ENCODE measurements at regions not wholly inside any gene's neighbourhood (a gene's known extent, or its start where the extent isn't known, plus 50 kb on each side); places are given as distances from the start of the nearest gene placed in this dataset.
"Not testable (repeated sequence)": the region's sequence is repeated elsewhere in the genome, so short reads cannot be mapped to it uniquely, and the experiment has no call there.

DNA sequence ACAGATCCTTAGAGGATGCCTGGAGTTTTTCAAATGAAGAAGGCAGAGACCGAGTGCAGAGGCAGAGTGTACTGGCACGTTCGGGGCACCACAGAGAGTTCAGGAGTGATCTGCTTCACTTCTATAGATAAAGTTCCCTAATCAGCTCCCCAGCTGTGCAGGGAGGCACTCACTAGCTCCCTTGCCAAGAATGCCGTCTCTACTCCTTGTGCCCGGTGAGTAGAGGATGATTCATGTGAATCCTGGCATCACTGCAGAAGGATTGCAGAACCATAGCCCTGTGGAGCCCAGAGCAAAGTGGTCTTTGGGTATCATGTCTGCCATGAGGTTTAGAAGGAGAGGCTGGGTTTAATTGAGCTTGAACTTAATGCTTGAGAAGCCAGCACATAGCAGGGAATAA, 510.1 kb upstream of the RAB6C start:
- no peak for DNase-seq

DNA sequence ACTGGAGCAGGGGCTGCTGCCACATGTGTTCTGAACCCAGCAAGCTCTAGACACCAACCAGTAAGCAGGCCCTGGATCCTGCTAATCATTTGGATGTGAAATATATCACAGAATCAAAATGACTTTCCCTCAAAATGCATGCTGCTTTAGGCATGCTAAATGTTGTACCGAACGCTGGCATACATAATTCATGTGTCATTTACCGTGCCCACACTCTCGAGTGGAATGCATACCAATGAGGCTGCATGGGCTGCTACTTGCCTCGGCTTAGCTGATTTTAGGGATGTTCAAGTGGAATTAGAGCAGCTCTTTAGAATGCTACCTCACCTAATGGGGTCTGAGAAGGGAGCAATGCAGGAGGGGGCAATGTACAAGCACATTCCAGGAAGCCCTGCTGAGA, 509.6 kb upstream of the RAB6C start:
- DNase-seq, result no peak

DNA sequence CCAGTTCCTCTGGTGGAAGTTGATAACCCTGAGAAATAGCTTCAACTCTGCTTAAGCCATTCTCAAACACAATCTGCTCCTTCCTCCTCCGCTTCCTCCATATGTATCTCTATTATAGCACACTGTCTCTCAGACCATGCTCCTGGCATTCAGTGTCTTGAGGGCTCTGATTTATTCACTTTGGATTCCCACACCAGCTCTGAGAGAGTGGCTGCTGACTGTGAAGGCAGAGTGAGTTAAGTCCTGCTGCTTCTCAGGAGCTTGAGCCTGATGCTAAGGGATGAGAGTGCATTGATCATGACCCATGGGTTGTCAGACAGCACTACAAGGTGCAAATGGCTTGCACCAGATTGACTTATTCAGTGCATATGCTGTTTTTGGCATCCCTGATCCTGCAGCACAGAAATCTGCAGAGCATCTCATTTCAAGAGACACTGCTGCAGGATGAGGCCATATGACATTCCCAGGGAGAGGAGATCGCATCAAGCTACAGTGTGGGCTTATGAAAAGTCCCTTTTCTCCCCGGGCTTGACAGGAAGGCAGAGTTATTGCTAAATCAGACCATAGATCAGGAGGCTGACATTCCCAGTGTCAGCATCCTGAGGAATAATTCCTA, 500.5 kb upstream of the RAB6C start:
- no peak for DNase-seq

DNA sequence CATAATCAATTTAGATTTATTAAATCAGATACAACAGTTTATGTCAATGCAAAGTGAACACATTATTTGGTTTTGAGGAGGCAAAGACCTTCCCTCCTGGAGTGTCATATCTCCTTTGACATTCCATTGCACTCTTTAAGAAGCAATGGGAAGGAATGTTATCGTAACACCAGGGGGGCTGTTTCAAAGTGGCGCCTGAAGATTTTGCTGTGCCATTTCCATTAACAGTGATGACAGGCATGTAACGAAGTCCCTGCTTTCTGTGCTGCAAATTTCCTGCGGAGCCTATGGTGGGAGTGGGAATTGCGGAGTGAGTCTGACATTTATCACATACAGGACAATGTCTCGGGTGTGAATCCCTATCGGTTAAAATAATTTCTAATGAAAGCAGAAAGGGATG, 499.6 kb upstream of the RAB6C start:
- DNase-seq, result no peak

DNA sequence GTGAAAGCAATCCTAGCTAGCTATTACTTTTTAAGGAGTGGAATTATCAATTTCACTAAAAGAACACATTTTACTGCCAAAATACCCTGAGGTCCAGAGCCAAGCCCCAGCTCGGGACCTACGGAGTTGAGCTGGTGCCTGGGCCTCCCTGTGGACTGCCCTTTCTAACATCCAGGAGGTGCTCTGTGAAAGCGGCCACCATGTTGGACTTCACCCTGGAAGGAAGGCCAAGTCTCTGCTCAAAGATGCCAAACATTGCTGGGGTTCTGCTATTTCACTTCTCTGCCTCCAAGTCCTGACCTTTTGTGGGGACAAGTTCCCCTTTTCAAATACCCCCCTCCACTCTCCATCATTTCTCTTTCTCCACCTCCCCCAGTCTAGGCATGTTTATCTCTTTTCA, 498.7 kb upstream of the RAB6C start:
- DNase-seq, result no peak

DNA sequence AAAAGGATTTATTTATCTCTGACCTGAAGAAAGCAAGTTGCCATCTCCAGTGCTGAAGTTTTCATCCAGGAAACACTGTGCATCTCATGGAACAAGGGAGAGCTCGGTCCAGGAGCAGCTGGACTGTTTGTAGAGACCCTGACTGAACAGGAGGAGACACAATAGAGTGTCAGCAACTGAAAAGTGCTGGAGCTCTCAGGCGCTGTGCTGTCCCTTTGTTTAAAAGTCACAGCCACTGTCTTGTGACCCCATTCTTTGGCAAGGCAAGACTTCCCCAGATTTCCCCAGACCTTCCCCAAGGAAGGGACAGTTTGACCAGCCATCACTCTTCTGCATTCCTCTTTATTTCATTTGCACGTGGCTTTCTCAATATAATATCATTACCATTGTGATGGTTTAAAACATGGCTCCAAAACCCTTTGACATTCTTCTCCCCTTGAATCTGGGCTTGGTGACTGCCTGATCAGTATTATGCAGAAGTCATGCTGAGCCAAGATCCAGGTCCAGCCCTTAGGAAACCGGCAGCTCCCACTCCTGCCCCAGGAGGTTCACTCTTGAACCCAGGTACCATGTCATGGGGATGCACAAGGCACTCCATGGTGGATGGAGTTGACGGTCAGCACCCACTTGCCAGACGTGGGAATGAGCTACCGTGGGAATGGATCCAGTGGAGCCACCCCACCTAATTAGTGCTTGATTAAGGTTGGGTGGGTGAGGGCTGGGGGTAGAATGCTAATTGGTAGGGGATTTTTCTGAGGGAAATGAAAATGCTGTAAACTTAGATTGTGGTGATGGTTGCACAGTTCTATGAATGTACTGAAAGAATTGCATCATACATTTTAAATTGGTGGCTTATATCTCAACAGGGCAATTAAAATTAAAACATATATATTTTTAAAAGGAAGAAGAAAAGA, 497.9 kb upstream of the RAB6C start:
- no peak for DNase-seq

DNA sequence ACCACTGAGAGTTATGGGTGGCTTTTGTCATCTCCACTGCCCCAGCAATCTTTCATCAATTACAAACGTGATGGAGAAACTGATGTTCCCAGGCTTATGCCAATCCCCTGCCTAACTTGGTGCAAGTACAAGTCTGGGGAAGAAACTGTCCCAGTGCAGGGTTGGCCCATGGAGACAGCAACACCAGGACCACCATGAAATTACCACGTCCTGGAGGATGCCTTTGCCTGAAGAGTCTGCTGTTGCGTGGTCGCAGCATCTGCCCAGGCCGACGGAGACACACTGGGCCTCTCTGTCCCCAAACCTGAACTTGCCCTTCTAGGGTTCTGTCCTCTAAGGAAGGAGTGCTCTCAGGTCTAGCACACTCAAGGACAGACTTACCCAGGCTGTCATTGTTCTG, 496.8 kb upstream of the RAB6C start:
- DNase-seq, result no peak

DNA sequence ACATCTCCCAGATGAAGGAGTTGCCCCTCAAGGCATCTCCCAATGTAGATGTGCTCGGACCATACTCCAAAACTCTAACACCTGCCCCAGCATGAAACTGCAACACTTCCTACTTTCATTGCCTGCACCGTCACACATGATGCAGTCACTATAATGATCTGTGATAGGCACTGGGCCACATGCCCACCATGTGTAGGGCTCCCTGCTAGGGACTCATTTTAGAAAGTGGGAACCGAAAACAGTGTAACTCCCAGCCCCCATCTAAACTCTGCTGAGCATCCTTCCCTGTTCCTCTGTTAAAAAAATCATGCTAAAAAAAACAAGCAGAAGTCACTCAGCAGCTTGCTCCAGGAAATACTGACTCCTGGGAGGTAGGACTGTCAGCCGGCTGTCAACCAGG, 496.1 kb upstream of the RAB6C start:
- peak; percentile 9 for DNase-seq

DNA sequence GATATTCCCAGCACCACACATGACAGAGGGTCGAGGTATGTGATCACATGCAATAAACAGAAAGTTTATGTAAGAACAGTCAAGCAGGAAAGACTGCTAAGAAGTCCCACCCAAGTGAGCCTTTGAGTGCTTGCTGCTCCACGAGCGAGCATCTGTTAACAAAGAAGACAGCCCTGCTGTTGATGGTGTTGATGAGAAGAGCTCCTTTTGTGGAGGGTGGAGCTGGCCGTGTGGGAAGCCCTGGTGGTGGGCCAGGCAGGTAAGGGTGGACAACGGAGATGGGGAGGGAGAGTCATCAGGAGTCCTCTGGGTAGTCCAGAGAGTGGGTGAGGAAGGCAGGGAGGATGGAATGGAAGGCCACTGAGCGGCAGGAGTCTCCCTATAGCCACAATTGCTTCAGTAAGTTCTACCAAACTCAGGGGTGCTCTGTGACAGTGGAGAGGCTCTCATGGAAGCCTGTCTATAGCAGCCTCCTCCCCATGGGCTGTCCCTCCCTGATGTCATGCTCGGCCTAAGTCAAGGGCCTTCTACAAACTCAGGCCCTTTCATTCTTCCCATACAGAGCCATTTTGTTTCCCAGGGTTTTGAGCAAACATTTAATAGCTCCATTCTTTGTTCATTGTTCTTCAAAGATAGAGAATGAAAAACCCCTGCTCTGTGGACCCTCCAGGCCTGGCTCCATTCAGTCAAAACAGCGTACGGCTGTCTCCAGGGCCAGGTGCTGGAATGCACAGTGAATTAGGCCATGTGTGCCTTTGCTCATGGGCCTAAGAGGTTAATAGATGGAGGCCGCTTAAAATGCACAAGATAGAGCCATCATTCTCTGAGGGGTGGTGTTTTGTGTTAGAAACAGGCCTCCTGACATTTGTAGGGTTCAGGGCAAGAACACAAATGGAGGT, 494.2 kb upstream of the RAB6C start:
- no peak for DNase-seq

DNA sequence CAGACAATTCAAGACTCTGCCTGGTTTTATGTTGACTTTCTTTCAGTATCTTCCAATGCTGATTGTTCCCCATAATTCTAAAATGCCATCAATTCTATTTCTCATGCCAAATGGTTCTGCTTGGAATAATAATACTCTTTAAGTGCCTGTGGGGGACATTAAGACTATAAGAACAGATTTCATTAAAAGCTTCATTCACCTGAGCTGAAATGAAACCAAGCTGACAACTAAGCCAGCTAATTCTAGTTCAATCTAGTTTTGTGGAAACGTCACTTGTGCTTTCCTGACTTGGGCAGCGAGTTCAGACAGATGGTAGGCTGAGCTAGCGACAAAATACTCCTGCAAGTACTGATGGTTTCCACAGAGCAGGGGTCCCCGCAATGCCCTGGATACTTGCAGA, 491.1 kb upstream of the RAB6C start:
- no peak for DNase-seq

DNA sequence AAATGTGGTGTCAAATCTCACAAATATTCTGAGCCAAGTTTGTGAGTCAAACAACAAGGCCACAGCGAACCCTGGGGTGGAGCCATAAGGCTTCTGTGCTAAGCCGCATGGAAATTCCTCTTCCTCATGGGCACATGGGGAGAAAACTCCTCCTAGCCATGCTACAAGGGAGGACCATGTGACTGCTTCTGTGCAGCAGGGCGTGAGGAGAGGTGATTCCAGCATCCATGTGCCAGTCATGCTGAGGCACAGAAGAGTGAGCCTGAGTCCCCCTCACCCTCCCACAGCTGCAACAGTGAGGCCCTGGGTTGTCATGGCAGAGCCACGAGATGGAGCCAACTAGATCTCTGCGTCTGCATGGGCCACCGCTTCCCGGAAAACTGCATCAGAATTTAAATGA, 488.8 kb upstream of the RAB6C start:
- no peak for DNase-seq

DNA sequence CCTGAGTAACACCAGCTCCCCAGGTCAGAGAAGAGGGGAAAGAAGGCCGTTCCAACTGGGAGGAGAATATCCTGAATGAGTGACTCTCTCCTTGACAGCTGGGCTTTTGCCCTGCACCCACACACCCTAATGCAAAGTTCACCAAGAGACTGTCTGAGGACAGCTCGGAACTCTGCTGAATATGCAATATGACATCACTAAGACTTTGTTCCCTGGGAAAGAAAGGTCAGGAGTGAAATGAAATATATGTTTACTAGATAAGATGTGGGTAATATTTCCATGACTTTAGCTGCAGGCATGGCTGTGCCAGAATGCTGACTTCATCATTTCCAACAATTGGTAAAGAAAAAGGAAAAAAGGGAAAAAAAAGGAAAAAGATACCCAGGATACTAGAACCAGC, 488.2 kb upstream of the RAB6C start:
- DNase-seq, result no peak

DNA sequence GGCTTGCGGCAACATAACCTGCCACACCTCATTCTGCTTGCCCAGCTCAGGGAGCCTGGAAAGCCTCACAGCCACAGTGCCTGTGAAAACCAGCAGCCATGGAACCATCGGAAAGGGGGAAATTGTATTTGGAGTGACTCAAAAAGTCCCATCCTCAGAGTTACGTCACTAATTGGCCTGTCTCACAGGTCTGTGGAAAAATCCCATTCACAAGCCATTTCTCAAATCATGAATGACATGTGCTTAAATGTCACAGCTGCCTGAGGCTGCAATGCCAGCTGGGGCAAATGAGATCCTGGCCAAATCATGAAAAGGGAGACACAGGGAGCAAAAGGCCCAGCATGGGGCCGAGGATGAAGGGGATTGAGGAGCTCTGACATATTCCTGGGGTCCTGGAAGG, 486.9 kb upstream of the RAB6C start:
- no peak for DNase-seq

DNA sequence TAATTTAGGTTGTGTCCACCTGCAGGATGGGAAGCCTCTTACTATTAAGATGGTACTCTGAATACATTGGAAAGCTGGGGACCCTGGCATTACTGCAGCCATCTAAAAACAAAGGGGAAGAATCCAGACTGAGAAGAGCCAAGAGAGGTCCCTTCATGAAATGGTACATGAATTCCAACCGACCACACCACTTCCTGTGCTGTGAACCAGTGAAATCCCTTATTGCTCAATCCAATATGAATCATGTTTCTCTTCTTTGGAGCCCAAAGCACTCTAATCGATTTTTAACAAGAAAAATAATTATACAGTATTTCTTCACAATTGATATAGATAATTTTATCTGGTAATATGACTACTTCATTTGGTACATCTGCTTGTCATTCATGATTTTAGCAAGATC, 479.7 kb upstream of the RAB6C start:
- no peak for DNase-seq

DNA sequence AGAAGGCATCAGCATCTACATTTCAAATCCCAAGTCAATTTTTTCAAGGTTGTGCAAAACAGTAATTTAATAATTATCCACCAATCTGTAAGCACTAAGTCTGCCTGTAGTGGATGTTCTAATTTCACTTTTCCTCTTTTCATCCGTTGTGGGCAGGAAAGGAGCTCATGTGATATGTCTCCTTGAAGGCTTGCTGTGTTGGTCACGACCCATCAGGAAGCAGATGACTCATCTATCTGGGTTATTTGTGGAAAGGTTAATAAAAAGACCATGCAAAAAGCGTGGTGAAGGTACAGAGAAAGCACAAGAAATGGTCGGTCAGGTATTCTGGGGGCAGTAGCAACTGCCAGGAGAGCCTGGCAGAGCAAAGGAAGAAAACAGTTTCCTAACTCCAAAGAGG, 476.7 kb upstream of the RAB6C start:
- no peak for DNase-seq

DNA sequence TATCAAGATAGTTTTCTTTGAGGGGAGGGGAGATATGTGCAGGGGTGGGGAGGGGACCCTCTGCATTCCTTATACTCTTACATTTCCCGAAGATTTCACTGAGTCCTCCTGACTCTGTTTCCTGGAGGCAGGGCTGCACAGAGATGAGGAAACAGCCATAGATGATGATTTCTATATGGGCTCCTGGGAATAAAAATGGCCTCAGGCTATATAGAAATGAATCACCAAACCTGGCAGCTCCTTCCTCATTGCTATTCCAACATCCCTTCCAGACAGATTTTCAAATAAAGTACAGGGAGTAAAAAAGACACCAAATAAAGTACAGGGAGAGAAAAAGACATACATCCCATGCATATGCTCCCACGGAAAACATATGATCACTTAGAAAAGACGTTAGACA, 474.8 kb upstream of the RAB6C start:
- DNase-seq, result no peak

DNA sequence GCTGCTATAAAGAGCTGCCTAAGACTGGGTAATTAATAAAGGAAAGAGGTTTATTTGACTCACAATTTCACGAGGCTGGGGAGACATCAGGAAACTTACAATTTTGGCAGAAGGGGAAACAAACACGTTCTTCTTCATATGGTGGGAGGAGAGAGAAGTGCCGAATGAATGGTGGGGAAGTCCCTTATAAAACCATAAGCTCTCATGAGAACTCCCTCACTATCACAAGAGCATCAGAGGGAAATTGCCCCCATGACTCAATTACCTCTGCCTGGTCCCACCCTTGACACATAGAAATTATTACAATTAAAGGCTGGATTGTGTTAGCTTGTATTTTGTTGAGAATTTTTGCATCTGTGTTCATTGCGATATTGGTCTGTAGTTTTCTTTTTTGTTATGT, 460.5 kb upstream of the RAB6C start:
- no peak for DNase-seq

DNA sequence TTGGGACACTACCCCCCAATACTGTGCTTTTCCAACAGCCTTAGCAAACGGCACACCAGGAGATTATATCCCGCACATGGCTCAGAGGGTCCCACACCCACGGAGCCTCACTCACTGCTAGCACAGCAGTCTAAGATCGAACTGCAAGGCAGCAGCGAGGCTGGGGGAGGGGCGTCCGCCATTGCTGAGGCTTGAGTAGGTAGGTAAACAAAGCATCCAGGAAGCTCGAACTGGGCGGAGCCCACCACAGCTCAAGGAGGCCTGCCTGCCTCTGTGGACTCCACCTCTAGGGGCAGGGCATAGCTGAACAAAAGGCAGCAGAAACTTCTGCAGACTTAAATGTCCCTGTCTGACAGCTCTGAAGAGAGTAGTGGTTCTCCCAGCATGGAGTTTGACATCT, 447.3 kb upstream of the RAB6C start:
- DNase-seq, result not testable (repeated sequence)

DNA sequence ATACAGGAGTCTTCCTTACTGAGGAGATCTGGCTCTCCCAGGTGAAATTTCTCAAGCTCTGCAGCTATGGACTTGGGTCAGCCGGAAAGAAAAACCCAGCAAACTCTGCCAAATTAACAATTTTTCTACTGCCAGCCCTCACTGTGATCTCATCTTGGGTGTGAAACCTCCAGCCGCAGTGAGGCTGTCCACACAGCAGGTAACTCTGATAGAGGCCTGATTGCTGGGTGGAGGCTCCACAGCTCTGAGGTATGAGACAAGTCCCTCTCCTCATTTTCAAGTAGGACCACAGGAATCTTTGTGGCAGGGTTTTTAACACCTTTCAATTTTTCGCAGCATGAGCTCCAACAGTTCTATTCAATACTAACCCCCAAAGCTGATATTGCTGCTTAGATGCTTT, 430.6 kb upstream of the RAB6C start:
- DNase-seq, result no peak

DNA sequence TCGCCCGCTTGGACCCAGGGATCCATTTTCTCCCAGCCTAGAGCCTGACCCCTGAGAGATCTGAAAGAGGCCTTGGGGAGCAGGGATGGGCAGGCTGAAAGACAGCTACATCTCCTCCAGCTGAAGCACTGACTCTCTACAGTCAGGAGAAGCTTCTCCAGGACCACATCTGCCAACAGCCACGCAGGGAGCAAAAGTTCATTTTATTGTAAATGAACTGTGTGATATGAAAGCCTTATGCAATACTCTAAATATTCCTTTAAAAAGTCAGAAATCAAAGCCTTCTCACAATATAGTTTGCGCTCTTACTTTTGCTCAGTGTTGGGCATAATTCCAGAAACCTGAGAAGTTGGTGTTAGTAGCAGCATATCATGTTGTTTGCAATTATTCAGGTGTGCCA, 428.9 kb upstream of the RAB6C start:
- DNase-seq, result no peak

DNA sequence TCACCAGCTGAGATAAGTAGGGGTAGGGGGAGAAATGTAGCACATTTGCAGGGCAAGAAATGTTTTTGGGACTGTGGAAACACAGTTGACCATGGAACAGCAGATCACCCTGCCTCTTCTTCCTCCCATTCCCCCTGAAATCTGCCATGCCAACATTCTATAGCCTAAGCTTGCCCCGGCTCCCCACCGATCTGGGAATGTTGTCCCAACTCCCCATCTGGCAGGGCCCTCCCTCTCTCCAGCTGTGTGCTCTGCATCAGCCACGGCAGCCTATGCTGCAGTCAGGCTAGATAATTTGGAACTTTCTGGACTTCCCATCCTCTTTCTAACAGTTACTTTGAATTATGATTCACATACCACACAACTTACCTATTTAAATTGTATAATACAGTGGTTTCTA, 425.1 kb upstream of the RAB6C start:
- no peak for DNase-seq

DNA sequence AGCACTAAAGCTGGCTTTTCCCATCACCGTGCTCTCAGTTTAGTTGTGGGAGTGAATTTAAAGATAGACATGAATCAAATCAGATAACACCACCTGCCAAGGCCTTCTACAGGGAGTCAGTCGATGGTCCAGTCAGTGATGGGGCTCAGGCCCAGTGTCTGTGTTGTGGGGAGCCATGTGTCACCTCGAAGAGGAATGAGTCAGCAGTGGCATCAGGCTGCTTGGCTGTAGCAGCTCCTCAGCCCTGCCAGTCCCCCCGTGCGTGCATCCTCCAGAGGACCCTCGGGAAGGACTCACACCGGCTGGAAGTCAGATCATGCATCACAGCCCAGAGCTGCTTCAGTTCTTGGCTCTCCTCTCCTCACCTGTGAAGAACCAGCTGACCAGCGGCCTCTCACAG, 420.4 kb upstream of the RAB6C start:
- no peak for DNase-seq

DNA sequence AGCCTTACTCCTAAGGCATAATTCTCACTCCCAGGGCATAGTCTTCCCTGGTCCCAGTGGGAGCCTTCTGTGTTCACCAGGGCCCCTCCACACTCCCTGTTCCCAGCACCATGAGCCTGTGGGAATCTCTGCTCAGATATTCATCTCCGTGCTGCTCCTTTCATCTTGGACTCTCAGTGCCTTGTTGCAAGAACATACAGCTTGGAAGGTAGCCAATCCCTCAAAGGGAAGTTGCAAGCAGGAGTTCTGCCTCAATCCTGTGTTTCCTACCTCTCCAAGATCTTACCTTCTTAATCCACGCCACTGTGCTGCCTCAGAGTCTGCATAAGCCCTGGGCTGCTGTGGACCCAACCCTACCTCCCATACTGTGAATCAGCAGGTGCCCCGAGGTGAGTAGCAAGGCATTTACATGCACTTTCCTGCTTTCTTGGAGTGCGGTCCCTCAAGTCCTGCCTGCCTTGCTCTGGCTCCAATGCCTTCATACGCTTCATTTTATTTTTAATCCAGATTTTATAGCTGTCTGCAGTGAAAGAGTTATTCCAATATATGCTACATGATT, 413.8 kb upstream of the RAB6C start:
- no peak for DNase-seq

Measured in SIG-M5 (cell line).